Stomach (tissue), 4 donors: ENCODE measurements at regions not wholly inside any gene's neighbourhood (a gene's known extent, or its start where the extent isn't known, plus 50 kb on each side); places are given as distances from the start of the nearest gene placed in this dataset.

Experiments
- CTCF ChIP-seq, 7 experiments: fragments of 450-650 bp in 4 of 7; fragments of 200-600 bp in 3 of 7; sonication (generic) in 3 of 7; IDR thresholded peaks; one replicate each; pipeline ENCODE4 v1.5.1; 2016 to 2019; ENCODE audit warnings: antibody characterized with exemption in 7 of 7, control low read depth in 2 of 7, mild to moderate bottlenecking in 1 of 7
- POLR2A ChIP-seq, 4 donors: fragments of 450-650 bp; IDR thresholded peaks; one replicate each; pipeline ENCODE4 v1.6.1; 2016; ENCODE audit warnings: antibody characterized with exemption in 4 of 4, control low read depth in 2 of 4, mild to moderate bottlenecking in 1 of 4, moderate library complexity in 1 of 4
- POLR2AphosphoS5 ChIP-seq, 3 donors: sonication (generic); formaldehyde crosslinking; IDR thresholded peaks; one replicate each; pipeline ENCODE4 v1.6.1; 2016; ENCODE audit warnings: antibody characterized with exemption in 3 of 3

GRCh38 chr1:104467590-104467989 lies 717.9 kb downstream of the AMY1C start:
- no peak for TF ChIP-seq POLR2A (IDR thresholded peaks at IDR 0.05)
- no peak for TF ChIP-seq CTCF (IDR thresholded peaks at IDR 0.05)
- no peak for TF ChIP-seq POLR2AphosphoS5 (IDR thresholded peaks at IDR 0.05)
